GM19238 (cell line): ENCODE measurements at regions not wholly inside any gene's neighbourhood (a gene's known extent, or its start where the extent isn't known, plus 50 kb on each side); places are given as distances from the start of the nearest gene placed in this dataset.

Experiments
- DNase-seq: peaks from one replicate; pipeline ENCODE4 v3.0.0; 2011; ENCODE audit warnings: low spot score; ENCODE audit not compliant: insufficient read length

DNA sequence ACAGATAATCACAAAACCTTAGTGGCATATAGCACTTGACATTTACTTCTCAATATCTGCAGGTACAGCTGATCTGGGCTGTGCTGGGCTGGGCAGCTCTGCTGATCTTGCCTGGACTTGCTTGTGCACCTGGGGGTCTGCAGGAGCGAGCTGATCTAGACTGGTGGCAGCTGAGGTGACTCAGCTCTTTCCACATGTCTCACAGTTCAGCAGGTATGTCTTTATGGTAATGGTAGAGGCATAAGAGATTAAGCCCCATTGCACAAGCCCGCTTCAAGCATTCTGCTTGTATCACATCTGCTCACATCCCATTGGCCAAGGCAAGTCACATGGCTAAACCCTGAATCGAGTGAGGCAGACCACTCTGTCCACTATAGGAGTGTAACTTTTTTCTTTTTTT lies 506.7 kb downstream of the BCOR start:
- DNase-seq = no peak

- no peak for DNase-seq
These were observed 505.0 kb downstream of the BCOR start for GRCh38 chrX:39592776-39593175.

DNA sequence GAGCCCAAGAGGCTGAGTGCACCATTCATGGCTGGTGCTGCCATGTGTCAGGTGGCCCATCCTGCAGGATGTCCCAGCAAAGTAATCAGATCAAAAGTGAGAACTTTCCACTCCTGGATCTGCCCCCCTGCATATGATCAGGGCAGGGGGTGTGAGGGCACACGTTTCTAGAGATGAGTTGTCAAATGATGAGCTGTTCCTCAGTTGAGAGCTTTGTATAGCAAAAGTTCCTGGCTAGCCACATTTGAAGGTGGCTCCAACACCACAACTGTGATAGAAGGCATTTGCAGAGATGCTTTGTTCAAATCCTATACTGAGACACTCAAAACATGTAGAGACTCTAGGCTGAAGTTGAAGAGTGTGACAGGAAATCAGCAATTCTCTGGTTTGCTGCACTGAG lies 501.8 kb downstream of the BCOR start:
- no peak for DNase-seq

DNA sequence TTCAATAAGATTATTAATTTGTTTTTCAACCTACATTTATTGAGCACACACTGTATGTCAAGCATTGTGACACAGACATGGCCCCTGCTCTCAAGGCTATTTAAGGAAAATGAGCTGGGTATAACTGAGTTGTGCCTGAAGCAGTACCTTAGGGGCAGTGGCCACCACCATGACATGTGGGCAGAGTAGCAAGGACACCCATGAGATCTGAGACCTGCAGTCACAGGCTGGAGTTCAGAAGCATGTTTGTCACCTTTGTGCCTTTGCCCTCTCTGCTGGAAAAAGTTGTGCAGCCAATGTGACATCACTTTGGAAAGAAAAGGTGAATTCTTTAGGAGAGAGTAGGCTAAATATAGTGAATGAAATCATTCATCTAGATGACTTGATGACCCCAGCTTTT lies 501.3 kb downstream of the BCOR start:
- DNase-seq = no peak

- no peak for DNase-seq
These were observed 498.4 kb downstream of the BCOR start for GRCh38 chrX:39599339-39599738.

DNA sequence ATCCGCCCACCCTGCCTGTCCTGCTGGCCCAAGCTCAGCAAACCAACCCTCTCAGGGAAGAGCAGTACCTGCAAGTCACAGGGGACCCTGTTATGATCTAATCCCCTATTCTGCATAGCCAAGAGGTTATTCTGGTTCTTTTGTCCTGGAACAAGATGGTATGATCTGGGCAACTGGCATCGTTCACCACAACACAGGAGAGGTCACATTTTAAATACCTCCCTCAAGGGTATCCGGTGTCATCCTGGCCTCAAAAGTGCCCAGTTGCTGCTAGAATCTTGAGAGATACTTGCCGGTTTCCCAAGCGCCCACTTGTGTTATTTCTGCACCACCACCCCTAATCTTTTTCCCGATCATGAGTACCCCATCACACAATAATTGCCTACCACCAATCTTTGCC lies 497.5 kb downstream of the BCOR start:
- DNase-seq = no peak

DNA sequence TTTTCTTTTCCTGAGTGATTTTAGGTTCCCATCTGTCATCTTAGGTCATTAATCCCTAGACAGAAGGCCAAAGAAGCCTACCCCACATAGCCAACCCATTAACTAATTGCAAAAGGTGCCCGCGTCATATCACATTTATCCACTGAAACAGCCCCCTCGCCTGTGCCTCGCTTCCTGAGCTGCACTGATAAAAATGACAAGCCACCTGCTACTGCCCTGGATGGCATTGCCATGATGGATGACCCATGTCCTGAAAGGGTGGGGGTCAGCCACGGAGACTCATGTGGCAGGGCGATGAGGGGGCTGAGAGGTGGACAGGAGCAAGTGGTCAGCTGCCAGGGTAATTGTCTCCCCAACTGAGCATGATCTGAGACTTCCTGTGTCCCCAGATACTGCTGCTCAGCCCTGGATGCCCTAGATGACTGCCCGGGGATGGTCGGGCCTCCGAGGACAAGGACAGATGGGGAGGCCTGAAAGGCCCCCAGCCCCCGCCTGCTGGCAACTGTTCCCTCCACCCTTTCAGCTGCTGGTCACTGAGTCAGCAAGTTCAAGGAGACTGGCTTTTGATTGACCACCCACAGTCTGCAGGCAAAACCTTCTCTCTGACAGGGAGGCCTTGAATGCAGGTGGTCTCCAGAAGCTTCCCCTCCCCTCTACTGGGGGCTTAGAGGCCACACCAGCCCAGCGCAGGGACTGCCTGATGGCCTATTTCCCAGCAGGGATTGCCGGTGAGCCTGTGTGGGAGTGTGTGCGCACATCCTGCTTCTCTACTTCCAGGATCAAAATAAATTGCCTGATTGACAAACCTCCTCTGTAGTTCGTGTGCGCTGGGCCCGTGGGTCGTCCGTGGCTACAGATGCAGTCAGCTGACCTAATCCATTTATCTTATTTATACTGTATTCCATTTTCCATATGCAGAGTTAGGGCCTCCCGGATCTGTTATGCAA lies 496.3 kb downstream of the BCOR start:
- no peak for DNase-seq

DNA sequence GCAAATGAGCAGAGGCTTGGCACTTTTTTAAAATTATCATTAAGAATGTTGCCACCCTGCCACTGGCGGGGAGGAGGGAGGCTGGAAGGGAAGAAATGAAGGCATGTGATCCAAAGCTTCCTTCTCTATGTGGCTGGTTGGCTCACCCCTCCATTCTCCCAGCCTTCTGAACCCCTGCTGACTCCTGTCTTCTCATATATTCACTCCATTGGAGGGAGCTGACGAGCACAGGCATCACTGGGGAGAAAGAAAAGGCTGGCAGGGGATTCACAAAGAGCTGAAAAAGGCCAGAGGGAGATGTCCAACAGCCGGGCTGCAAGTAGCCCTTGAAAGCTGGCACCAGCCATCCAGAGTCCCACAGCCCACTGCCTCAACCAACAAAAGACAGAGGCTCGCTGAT lies 495.6 kb downstream of the BCOR start:
- no peak for DNase-seq

GRCh38 chrX:39603230-39603629 lies 494.5 kb downstream of the BCOR start:
- no peak for DNase-seq

DNA sequence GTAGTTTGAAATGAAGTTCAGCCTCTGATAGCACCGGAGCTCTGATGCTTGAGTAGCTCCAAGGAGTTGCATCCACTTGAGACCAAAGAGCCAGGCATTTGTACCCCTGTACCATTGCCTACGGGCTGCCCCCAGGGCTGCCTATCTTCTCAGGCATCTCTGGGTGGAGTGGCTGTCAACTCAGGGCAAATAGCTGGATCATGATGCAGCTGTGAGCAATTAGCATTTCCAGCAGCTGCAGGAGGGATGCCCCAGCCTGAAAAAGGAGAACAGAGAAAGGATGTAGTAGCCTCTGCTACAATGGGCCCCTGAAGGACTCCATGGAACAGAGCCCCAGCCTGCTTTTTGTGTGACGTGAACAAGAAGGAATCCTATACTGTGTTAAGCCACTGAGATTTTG lies 492.6 kb downstream of the BCOR start:
- no peak for DNase-seq

GRCh38 chrX:39605866-39606265 lies 491.9 kb downstream of the BCOR start:
- DNase-seq = no peak

DNA sequence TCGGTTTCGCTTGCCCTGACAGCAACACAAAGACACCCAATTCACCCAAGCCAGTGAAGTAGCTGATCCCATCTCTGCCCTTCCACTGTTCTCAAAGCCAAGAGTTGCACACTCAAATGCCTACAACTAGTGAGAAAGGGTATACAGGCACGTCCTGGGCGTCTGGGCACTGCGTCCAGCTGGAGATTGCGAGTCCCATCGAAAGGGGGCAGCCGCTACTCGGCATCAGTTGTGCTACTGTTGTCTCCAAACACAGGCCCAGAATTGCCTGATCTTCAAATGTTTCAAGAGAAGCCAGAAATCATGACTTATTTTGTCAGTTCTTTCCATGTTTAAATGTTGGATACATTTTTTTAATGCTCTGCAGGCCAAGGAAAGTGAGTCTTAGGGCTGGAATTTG lies 487.8 kb downstream of the BCOR start:
- no peak for DNase-seq

DNA sequence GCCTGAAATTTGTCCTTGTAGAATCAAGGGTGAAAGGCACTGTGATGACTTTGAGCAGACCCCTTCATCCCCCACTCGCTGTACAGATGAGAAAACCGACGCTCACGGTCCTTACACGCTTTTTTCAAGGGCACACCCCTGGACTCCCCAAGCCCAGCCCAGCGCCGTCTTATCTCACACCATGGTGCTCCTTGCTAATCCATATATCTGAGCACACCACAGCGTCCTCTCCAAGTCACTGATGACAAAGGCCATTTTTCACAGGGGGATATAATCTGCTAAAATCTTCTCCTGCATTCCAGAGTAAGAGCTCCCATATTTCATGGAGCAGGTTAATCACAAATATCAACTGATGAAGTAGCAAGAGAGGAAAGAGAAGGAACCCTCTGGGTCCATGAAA lies 486.3 kb downstream of the BCOR start:
- DNase-seq = no peak

DNA sequence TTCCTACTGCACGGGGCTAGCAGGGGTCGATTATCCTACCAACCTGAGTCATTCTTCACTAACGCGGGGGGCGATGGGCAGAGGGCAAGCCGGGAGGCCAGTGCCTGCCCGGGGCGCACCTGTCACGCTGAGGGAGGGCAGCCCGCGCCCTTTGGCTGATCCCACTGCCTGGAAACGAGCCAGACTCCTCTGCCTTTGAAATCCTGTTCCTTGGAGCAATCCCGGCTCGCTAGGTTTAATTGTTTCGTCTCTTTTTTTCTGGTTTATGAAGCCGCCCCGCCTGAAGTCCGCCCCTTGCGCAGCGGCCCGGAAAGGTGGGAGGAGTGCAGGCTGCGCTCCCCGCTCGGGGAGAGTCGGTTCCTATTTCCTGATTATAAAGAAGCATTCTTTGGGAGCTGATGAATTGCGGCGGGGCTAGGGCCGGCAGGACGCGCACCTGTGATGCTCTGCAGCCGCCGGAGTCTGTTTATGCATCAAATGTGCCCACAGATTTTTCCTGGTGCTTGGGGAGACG lies 484.2 kb downstream of the BCOR start:
- peak; percentile 15 for DNase-seq

DNA sequence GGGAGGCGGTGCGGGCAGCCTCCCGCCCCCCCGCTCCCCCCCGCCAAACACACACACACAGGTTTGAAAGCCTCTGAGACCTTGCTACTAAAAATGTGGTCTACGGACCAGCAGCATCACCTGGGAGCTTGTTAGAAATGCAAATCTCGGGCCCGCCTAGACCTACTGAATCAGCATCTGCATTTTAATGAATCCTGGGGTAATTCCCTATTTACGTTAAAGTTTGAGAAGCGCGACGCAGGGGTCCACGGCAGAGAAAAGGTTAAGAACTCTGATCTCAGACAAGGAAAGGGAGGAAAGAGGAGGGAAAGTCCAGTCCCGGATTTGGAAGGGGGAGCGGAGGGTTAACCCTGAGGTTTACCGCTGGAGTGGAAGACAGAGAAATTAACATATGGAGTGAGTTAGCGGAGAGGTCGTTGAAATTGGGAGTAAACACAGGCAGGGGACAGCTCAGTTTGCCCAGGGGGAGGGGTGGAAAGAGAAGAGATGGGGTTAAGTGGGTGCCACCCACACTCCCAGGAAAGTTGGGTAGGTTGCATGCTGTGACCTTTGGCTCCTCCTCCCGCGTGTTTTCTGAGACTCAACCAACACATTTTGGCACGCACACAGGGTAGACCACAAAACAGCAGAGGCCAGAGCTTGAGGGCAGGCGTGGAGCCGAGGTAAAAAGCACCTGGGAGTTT lies 483.6 kb downstream of the BCOR start:
- DNase-seq = peak; percentile 11

GRCh38 chrX:39614680-39614998 lies 483.1 kb downstream of the BCOR start:
- no peak for DNase-seq

DNA sequence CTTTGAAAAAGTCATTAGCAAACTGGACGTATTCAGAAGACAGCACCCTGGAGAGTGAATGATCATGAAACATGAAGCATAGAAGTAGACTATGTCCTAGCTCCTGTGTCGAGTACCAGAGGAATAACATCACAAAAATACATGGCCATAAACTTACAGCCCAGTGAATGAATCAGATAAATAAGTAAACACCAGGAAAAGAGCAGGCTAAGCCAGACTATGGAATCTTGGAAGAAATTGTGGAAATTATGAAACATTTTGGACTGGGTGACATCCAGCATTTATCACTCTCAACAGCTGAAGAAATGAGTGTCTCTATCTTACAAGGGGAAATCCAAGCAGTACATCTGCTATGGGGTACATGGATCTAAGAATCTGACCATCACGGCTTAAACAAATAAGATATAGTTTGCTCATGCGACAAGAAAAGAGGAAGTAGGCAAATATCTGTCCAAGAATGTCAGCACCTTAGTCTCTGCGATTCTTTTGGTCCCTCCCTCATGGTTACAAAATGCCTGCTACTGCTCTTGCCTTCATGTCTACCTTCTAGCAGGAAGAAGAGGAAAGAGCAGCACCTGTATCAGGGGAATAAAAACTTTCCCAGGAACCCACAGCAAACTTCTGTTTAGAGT lies 481.5 kb downstream of the BCOR start:
- DNase-seq = peak; percentile 18

DNA sequence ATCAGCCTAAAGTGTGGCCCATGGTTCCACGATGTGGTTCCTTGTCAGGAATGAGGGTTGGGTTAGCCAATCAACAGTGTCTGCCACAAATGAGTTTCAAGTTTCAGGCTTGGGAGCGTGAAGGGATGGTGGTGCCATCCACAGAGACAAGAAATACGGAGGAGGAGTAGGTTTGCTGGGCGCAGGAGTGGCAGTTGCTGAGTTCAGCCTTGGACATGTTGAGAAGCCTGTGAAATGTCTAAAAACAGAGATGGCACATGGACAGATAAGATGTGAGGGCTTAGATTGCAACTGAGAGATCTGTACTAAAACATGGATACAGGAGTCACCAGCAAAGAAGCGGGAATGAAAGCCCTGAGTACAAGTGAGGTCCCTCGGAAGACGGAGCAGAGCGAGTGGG lies 481.0 kb downstream of the BCOR start:
- DNase-seq = no peak

GRCh38 chrX:39618178-39618577 lies 479.6 kb downstream of the BCOR start:
- DNase-seq = no peak

GRCh38 chrX:39619182-39620009 lies 478.4 kb downstream of the BCOR start:
- no peak for DNase-seq

GRCh38 chrX:39624166-39624565 lies 473.6 kb downstream of the BCOR start:
- no peak for DNase-seq
